ENCODE measurements at regions not wholly inside any gene's neighbourhood (a gene's known extent, or its start where the extent isn't known, plus 50 kb on each side); places are given as distances from the start of the nearest gene placed in this dataset.
"Not testable (repeated sequence)": the region's sequence is repeated elsewhere in the genome, so short reads cannot be mapped to it uniquely, and the experiment has no call there.

GRCh38 chr2:125330133-125330532 lies 1305.0 kb downstream of the CNTNAP5 start:
- H3K36me3 ChIP-seq (ENCODE audit: control insufficient read depth in 2 of 2, insufficient read depth in 2 of 2, low read length in 1 of 2) = no peaks in the 10 kb centered on the region
- no peak overlapping the region for H3K27ac ChIP-seq (ENCODE audit: low read depth in 1 of 2, low read length in 1 of 2)
- DNase-seq (ENCODE audit: low read depth in 6 of 9, low spot score in 9 of 9) = no peak
- H3K27me3 ChIP-seq (ENCODE audit: control insufficient read depth in 2 of 2, insufficient read depth in 1 of 2, low read length in 1 of 2) = no peaks in the 10 kb centered on the region
- H3K4me3 ChIP-seq (ENCODE audit: low read length in 2 of 2) = no peak overlapping the region
- H3K4me1 ChIP-seq (ENCODE audit: control insufficient read depth in 2 of 2, insufficient read depth in 2 of 2, low read length in 2 of 2) = no peaks in the 10 kb centered on the region
- peaks cover 0 to 5% of the 10 kb centered on the region in 2 donors for H3K9me3 ChIP-seq (ENCODE audit: control insufficient read depth in 2 of 2, insufficient read depth in 1 of 2, low read length in 1 of 2)

DNA sequence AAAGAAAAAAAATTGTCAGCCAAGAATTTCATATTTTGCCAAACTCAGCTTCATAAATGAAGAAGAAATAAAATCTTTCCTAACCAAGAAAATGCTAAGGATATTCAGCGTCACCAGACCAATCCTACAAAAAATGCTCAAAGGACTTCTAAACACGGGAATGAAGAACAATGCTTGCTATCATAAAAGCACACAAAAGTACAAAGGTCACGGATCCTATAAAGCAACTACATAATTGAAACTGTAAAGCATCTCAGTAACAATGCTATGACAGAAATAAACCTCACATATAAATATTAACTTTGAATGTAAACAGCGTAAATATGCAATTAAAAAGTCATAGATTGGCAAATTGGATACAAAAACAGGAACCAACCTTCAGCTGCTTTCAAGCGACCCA lies 1314.6 kb upstream of the GYPC start:
- H3K36me3 ChIP-seq (ENCODE audit: control insufficient read depth in 2 of 2, insufficient read depth in 2 of 2, low read length in 1 of 2) = no peaks in the 10 kb centered on the region
- no peak overlapping the region for H3K27ac ChIP-seq (ENCODE audit: low read depth in 1 of 2, low read length in 1 of 2)
- no peaks in the 10 kb centered on the region for H3K27me3 ChIP-seq (ENCODE audit: control insufficient read depth in 2 of 2, insufficient read depth in 1 of 2, low read length in 1 of 2)
- 90% methylated on average over 5 of the region's 5 CpGs for WGBS
- no peaks in the 10 kb centered on the region for H3K9me3 ChIP-seq (ENCODE audit: control insufficient read depth in 2 of 2, insufficient read depth in 1 of 2, low read length in 1 of 2)
- DNase-seq (ENCODE audit: low read depth in 6 of 9, low spot score in 9 of 9) = no peak
- no peak overlapping the region for H3K4me3 ChIP-seq (ENCODE audit: low read length in 2 of 2)
- H3K4me1 ChIP-seq (ENCODE audit: control insufficient read depth in 2 of 2, insufficient read depth in 2 of 2, low read length in 2 of 2) = no peaks in the 10 kb centered on the region

GRCh38 chr2:125353542-125353941 lies 1302.4 kb upstream of the GYPC start:
- H3K27ac ChIP-seq (ENCODE audit: low read depth in 1 of 2, low read length in 1 of 2); H3K4me1 ChIP-seq (ENCODE audit: control insufficient read depth in 2 of 2, insufficient read depth in 2 of 2, low read length in 2 of 2); H3K9me3 ChIP-seq (ENCODE audit: control insufficient read depth in 2 of 2, insufficient read depth in 1 of 2, low read length in 1 of 2); H3K27me3 ChIP-seq (ENCODE audit: control insufficient read depth in 2 of 2, insufficient read depth in 1 of 2, low read length in 1 of 2); H3K4me3 ChIP-seq (ENCODE audit: low read length in 2 of 2); H3K36me3 ChIP-seq (ENCODE audit: control insufficient read depth in 2 of 2, insufficient read depth in 2 of 2, low read length in 1 of 2); DNase-seq (ENCODE audit: low read depth in 6 of 9, low spot score in 9 of 9): not testable (repeated sequence)
- WGBS = 97% methylated on average over 12 of the region's 12 CpGs

GRCh38 chr2:125364192-125364983 lies 1291.6 kb upstream of the GYPC start:
- WGBS = 92% methylated on average over 2 of the region's 2 CpGs

DNA sequence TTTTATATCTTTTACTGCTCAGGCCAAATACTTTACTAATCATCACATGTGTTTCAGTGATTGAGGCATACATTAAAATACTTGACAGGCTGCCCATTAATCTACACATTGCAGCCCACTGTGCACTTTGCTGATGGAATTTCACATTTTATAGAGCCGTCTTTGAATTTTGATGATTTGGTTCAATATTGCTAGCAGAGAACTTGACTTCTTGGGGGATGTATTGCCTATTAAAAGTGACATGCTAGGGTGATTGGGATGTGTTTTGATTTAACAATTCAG lies 1291.0 kb upstream of the GYPC start:
- no peaks in the 10 kb centered on the region for H3K36me3 ChIP-seq (ENCODE audit: control insufficient read depth in 2 of 2, insufficient read depth in 2 of 2, low read length in 1 of 2)
- 95% methylated on average over 1 of the region's 1 CpG for WGBS

More at GRCh38 chr2:125364192-125364983, 1291.6 kb upstream of the GYPC start:
- Histone ChIP-seq H3K27me3 (ENCODE audit: control insufficient read depth in 2 of 2, insufficient read depth in 1 of 2, low read length in 1 of 2) (no peaks in the 10 kb centered on the region), H3K27ac (ENCODE audit: low read depth in 1 of 2, low read length in 1 of 2) (no peak overlapping the region), H3K4me3 (ENCODE audit: low read length in 2 of 2) (no peak overlapping the region), H3K36me3 (ENCODE audit: control insufficient read depth in 2 of 2, insufficient read depth in 2 of 2, low read length in 1 of 2) (no peaks in the 10 kb centered on the region), H3K4me1 (ENCODE audit: control insufficient read depth in 2 of 2, insufficient read depth in 2 of 2, low read length in 2 of 2) (no peaks in the 10 kb centered on the region), H3K9me3 (ENCODE audit: control insufficient read depth in 2 of 2, insufficient read depth in 1 of 2, low read length in 1 of 2) (no peaks in the 10 kb centered on the region)
- DNase-seq (ENCODE audit: low read depth in 6 of 9, low spot score in 9 of 9) = no peak

DNA sequence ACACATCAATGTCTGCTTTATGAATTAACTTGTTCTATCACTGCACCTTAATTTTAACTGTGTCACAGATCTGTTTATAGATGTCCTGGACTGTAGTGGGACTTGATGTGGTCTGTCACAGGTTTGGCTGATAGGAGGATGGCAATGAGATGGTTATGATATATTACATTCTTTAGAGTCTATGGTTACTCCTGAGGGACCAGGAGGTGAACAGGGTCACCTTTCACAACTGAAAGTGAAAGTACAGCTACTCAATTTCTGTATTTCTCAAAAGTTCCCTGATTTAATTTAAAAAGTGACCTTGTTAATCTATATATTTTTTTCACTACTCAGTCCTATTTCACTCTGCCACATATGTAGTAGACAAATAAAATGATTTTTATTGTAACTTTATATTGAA lies 1284.1 kb upstream of the GYPC start:
- Histone ChIP-seq H3K27me3 (ENCODE audit: control insufficient read depth in 2 of 2, insufficient read depth in 1 of 2, low read length in 1 of 2) (no peaks in the 10 kb centered on the region), H3K36me3 (ENCODE audit: control insufficient read depth in 2 of 2, insufficient read depth in 2 of 2, low read length in 1 of 2) (no peaks in the 10 kb centered on the region), H3K4me3 (ENCODE audit: low read length in 2 of 2) (no peak overlapping the region), H3K9me3 (ENCODE audit: control insufficient read depth in 2 of 2, insufficient read depth in 1 of 2, low read length in 1 of 2) (no peaks in the 10 kb centered on the region), H3K4me1 (ENCODE audit: control insufficient read depth in 2 of 2, insufficient read depth in 2 of 2, low read length in 2 of 2) (no peaks in the 10 kb centered on the region), H3K27ac (ENCODE audit: low read depth in 1 of 2, low read length in 1 of 2) (no peak overlapping the region)
- DNase-seq (ENCODE audit: low read depth in 6 of 9, low spot score in 9 of 9) = no peak

More for the DNA sequence above, 1291.0 kb upstream of the GYPC start:
- no peaks in the 10 kb centered on the region for H3K27me3 ChIP-seq (ENCODE audit: control insufficient read depth in 2 of 2, insufficient read depth in 1 of 2, low read length in 1 of 2)
- no peaks in the 10 kb centered on the region for H3K4me1 ChIP-seq (ENCODE audit: control insufficient read depth in 2 of 2, insufficient read depth in 2 of 2, low read length in 2 of 2)
- no peaks in the 10 kb centered on the region for H3K9me3 ChIP-seq (ENCODE audit: control insufficient read depth in 2 of 2, insufficient read depth in 1 of 2, low read length in 1 of 2)
- H3K4me3 ChIP-seq (ENCODE audit: low read length in 2 of 2) = no peak overlapping the region
- no peak overlapping the region for H3K27ac ChIP-seq (ENCODE audit: low read depth in 1 of 2, low read length in 1 of 2)
- no peak for DNase-seq (ENCODE audit: low read depth in 6 of 9, low spot score in 9 of 9)

DNA sequence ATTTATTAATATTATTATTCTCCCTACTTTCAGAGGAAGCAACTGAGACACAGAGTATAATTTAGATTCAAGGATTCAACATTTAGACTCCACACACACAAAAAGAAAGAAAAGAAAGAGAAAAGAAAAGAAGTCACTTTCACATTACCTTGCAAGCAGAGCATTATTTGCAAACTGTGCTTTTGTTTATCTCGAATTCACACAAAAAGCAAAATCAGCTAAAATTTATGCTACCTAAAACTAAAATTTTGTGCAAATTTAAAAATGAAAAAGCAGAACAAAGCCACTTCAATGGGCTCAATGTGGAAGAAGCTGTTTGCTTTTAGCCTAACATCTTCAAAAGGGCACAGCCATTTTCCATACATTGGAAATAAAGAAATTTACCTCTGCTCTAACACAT lies 1282.7 kb upstream of the GYPC start:
- no peaks in the 10 kb centered on the region for H3K36me3 ChIP-seq (ENCODE audit: control insufficient read depth in 2 of 2, insufficient read depth in 2 of 2, low read length in 1 of 2)
- H3K4me3 ChIP-seq (ENCODE audit: low read length in 2 of 2) = no peak overlapping the region
- no peaks in the 10 kb centered on the region for H3K9me3 ChIP-seq (ENCODE audit: control insufficient read depth in 2 of 2, insufficient read depth in 1 of 2, low read length in 1 of 2)
- no peaks in the 10 kb centered on the region for H3K27me3 ChIP-seq (ENCODE audit: control insufficient read depth in 2 of 2, insufficient read depth in 1 of 2, low read length in 1 of 2)
- no peak overlapping the region for H3K27ac ChIP-seq (ENCODE audit: low read depth in 1 of 2, low read length in 1 of 2)
- DNase-seq (ENCODE audit: low read depth in 6 of 9, low spot score in 9 of 9) = no peak
- 66% methylated on average over 1 of the region's 1 CpG for WGBS
- no peaks in the 10 kb centered on the region for H3K4me1 ChIP-seq (ENCODE audit: control insufficient read depth in 2 of 2, insufficient read depth in 2 of 2, low read length in 2 of 2)

DNA sequence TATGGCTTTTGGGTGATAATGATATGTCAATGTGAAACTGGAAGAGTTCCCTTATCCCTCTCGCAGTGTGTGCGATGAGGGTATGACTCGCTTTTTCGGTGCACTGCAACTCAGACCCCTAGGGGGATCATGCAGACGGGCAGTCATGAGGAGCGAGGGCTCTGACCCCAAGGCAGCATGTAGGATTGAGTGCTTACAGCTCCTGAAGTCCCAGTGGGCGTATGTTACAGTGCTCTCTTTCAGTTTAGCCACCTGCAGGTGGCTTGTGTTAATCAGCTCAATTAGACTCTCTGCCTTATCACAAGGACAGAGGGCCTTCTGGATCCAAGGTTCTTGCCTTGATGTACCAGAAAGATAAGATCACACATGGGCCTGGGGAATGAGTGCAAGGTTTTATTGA lies 1269.9 kb upstream of the GYPC start:
- no peak overlapping the region for H3K27ac ChIP-seq (ENCODE audit: low read depth in 1 of 2, low read length in 1 of 2)
- peaks cover 0 to 4% of the 10 kb centered on the region in 2 donors for H3K9me3 ChIP-seq (ENCODE audit: control insufficient read depth in 2 of 2, insufficient read depth in 1 of 2, low read length in 1 of 2)
- no peaks in the 10 kb centered on the region for H3K4me1 ChIP-seq (ENCODE audit: control insufficient read depth in 2 of 2, insufficient read depth in 2 of 2, low read length in 2 of 2)
- H3K27me3 ChIP-seq (ENCODE audit: control insufficient read depth in 2 of 2, insufficient read depth in 1 of 2, low read length in 1 of 2) = no peaks in the 10 kb centered on the region
- 87% methylated on average over 7 of the region's 7 CpGs for WGBS
- DNase-seq (ENCODE audit: low read depth in 6 of 9, low spot score in 9 of 9) = no peak
- no peak overlapping the region for H3K4me3 ChIP-seq (ENCODE audit: low read length in 2 of 2)
- H3K36me3 ChIP-seq (ENCODE audit: control insufficient read depth in 2 of 2, insufficient read depth in 2 of 2, low read length in 1 of 2) = no peaks in the 10 kb centered on the region

DNA sequence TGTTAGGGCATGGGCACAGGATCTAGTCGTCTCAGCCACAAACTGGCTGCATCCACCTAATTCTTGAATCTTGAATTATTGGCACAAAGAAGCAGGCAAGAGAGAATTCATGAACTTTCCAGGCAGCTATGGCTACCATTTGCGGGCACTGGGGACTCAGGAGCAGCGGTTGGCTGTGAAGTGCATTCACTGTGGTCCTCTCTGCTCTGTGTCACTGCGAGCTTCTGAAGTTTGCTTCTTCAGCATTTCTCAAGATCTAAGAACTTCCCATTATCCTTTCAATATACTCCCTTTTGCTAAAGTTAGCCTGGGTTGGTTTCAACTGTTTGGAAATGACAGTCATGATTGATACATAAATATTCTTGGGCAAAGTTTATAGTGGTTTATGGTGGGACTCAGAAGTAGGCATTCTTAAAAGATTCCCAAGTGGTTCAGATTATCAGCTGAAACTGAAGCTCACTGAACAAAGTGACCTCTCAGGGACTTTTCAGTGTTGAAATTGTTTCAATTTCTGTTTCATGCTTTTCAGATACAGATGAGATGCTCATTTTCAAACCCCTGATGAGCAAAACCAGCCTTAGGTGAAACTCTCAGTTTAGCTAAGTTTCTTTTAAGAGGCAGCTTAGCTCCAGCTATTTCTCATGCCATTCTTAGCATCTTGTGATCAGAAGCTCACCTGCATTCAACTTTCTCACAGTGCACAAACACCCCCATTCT lies 1258.3 kb upstream of the GYPC start:
- H3K4me3 ChIP-seq (ENCODE audit: low read length in 2 of 2) = no peak overlapping the region
- H3K27me3 ChIP-seq (ENCODE audit: control insufficient read depth in 2 of 2, insufficient read depth in 1 of 2, low read length in 1 of 2) = no peaks in the 10 kb centered on the region
- DNase-seq (ENCODE audit: low read depth in 6 of 9, low spot score in 9 of 9) = no peak
- H3K4me1 ChIP-seq (ENCODE audit: control insufficient read depth in 2 of 2, insufficient read depth in 2 of 2, low read length in 2 of 2) = no peaks in the 10 kb centered on the region
- 93% methylated on average over 4 of the region's 4 CpGs for WGBS
- no peaks in the 10 kb centered on the region for H3K9me3 ChIP-seq (ENCODE audit: control insufficient read depth in 2 of 2, insufficient read depth in 1 of 2, low read length in 1 of 2)
- no peak overlapping the region for H3K27ac ChIP-seq (ENCODE audit: low read depth in 1 of 2, low read length in 1 of 2)
- H3K36me3 ChIP-seq (ENCODE audit: control insufficient read depth in 2 of 2, insufficient read depth in 2 of 2, low read length in 1 of 2) = no peaks in the 10 kb centered on the region

Data from thymus (tissue), 11 donors.